Kasumi-1 (cell line): ENCODE measurements at regions not wholly inside any gene's neighbourhood (a gene's known extent, or its start where the extent isn't known, plus 50 kb on each side); places are given as distances from the start of the nearest gene placed in this dataset.

Experiments
- DNase-seq, 2 experiments: peaks; one replicate each; lab custom pipeline; 2025; lab: John Stamatoyannopoulos, UW

- DNase-seq, result no peak
These were observed 652.8 kb upstream of the CELF2 start for GRCh38 chr10:10364902-10365301.

GRCh38 chr10:10365676-10366075 lies 652.0 kb upstream of the CELF2 start:
- DNase-seq, result no peak

GRCh38 chr10:10366836-10367235 lies 650.8 kb upstream of the CELF2 start:
- no peak for DNase-seq

- no peak for DNase-seq
These were observed 650.4 kb upstream of the CELF2 start for GRCh38 chr10:10367264-10367663.

DNA sequence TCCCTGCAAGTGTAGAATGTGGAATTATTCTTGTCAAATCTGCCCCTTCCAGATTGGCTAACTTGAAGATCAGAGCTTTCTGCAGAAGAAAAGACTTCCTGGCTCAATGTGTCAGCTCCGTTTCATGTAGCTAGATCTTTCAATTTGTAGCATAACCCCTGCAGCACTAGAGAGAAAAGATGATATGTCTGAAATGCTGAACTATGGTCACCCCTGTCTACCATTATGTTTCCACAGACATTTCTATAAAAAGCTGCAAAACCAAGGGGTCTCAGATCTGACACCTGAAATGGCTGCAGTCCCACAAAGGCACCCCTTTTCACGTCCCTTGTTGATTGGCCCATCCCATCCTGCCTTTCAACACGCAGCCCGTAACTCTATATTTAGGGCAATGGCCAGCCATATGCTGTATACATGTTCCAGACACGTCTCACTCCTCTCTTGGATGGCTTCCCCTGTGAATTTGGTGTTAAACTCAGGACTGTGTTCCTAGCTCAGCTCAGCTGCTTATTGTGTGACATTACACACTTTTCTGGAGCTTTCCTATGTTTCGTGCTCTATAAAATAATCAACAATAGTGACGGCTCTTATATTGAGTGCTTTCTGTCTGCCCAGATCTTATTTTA lies 648.6 kb upstream of the CELF2 start:
- no peak for DNase-seq

- DNase-seq, result no peak
These were observed 631.8 kb upstream of the CELF2 start for GRCh38 chr10:10385831-10386230.

GRCh38 chr10:10389182-10389581 lies 628.5 kb upstream of the CELF2 start:
- DNase-seq, result no peak

DNA sequence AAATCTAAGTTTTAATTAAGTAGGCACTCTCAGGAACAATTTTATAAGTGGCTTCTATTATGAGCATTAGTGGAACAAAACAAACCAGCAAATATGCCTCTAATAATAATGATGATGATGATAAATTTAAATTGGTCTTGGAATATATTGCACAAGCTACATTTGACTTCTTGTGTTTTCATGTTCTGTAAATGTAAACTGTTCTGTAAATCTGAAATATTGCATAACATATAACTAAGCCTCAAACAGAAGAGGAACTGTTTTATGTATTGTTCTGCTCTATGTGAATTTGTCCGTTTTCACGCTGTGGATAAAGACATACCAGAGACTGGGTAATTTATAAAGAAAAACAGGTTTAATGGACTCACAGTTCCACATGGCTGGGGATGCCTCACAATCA lies 625.2 kb upstream of the CELF2 start:
- no peak for DNase-seq

GRCh38 chr10:10394933-10395658 lies 622.6 kb upstream of the CELF2 start:
- DNase-seq, result no peak

GRCh38 chr10:10396601-10397000 lies 621.1 kb upstream of the CELF2 start:
- DNase-seq, result no peak

GRCh38 chr10:10397906-10398305 lies 619.8 kb upstream of the CELF2 start:
- DNase-seq, result no peak

GRCh38 chr10:10403762-10404161 lies 613.9 kb upstream of the CELF2 start:
- no peak for DNase-seq

DNA sequence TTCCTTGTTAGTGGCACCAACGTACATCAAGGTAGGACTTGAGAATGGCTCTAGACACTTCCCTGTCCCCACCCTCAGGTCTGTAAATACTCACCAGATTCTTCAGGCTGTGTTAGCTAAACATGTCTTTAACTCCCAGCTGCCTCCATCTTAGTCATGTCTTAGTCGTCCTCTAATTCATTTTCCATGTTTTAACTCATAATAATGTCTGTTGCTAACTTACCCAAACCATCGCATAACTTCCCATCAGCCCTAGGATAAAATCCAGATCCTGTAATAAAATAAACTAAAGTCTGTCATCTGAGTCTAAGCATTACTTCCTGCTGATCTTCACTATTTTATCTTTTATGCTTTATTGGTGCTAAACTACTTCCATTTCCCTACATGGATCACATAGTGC lies 600.0 kb upstream of the CELF2 start:
- DNase-seq, result peak in 1 of 2 experiments; percentile 5

DNA sequence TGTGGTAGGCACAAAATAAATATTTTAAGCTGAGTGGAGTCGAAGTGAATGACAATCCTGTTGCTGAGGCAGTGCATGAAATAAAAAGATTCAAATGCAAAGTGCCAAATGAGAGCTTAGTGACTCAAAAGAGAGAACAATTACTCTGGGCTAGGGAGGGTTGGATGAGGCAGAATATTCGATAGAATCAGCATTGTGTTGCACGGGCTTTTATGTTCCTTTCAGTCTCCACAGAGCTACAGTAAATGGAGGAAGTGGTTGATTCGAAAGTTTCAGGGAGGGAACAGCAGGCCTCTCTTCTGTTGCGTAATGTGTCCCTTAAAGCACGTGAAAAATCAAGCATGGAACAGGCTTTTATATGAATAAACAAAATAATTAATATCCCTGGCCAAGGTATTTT lies 599.3 kb upstream of the CELF2 start:
- peak; percentile 51 to 59 for DNase-seq

- DNase-seq, result no peak
These were observed 596.6 kb upstream of the CELF2 start for GRCh38 chr10:10421071-10421470.

- DNase-seq, result no peak
These were observed 586.1 kb upstream of the CELF2 start for GRCh38 chr10:10431422-10432066.

DNA sequence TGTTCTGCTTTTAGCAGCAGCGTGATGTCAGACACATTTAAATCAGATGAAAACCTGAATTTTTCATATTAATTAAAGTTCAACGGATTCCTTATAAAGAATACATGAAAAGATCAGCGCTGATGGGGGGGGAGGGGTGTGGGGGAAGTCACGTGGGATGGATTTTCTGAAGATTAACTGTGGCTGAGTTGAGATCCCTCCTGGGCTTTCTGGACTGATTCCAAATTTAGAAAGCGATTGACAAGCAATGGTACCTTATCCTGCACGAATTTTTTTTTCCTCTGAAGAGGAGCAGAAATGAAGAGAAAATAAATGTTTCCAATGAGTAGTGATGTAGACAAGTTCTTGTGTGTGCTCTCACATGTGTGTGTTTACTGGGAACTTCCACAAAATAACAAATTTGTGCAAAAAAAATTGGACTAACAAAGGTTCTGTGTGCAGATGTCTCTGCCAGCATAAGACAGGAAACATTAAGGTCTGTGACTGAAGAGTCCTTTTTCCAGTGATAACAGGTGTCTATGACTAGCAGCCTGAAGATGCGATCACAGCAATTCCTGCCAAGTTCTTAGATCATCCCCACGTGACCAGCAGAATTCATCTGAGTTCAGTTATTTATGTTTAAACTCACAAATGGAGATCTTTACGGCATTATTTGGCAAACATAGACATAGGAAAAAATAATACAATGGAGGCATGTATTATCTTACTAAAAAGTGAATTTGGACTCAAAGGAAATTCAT lies 585.2 kb upstream of the CELF2 start:
- no peak for DNase-seq

DNA sequence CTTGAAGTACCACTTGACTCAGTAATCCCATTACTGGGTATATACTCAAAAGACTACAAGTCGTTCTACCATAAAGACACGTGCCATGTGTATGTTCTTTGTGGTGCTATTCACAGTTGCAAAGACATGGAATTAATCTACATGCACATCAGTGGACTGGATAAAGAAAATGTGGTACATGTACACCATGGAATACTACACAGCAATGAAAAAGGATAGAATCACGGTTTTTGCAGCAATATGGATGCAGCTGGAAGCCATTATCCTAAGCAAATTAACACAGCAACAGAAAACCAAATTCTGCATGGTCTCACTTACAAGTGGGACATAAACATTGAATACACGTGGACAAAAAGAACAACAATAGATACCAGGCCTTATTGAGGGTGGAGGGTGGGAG lies 583.4 kb upstream of the CELF2 start:
- no peak for DNase-seq

DNA sequence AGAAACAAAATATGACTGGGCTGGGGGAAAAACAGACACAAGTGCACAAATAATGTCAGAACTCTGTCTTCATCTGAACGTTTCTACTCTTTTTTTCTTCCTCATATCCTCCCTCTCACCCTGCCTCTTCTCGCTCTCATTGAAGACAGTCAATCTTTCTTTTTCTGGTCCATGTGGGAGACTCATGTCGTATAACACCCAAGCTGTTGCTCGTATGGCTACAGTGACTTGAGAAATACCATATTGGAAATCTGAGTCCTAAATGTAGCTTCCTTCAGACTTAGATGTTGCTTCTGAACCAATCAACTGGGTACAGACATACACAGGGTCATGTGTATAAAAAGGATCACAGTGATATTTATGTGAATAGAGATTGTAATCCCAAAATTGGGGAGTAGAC lies 579.8 kb upstream of the CELF2 start:
- no peak for DNase-seq

GRCh38 chr10:10438335-10439100 lies 579.2 kb upstream of the CELF2 start:
- no peak for DNase-seq

- DNase-seq, result no peak
These were observed 560.8 kb upstream of the CELF2 start for GRCh38 chr10:10456856-10457255.

- DNase-seq, result no peak
These were observed 557.2 kb upstream of the CELF2 start for GRCh38 chr10:10460451-10460850.
